Islet precursor cell (in vitro differentiated cells): ENCODE measurements at regions not wholly inside any gene's neighbourhood (a gene's known extent, or its start where the extent isn't known, plus 50 kb on each side); places are given as distances from the start of the nearest gene placed in this dataset.

Experiments
- DNase-seq: peaks from one replicate; pipeline ENCODE4 v3.0.0-alpha.2; 2018

DNA sequence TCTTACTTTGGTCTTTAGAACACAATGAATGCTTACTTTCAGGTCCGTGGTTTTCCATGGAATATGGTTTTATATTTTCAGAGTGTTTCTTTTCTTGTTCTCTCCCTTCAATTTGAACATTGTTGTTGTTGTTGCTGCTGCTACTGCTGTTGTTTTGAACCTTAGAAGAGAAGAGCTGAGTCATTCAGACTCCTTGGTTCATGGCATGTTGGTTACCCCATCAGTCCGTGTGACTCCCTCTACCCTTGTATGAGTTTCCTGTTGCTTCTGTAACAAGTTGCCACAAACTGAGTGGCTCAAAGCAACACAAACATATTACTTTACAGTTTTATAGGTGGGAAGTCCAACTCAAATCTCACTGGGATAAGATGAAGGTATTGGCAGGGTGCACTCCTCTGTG, 511.0 kb downstream of the INSC start:
- DNase-seq: no peak

DNA sequence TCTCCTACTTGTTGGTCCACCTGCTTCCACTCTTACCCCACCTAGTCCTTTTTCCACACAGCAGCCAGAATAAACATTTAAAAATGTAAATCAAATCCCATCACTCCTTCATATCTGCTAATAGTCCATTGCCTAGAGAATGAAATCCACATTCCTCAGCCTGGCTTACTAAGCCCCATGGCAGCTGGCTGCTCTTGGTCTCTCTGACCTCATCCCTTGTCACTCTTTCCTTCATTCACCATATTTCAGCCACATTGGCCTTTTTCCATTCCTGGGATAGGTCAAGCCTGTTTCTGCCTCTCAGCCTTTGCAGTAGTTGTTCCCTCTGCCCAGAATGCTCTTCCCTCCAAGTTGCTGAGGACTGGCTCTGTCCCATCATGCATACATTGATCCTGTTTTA, 512.8 kb downstream of the INSC start:
- DNase-seq: no peak

DNA sequence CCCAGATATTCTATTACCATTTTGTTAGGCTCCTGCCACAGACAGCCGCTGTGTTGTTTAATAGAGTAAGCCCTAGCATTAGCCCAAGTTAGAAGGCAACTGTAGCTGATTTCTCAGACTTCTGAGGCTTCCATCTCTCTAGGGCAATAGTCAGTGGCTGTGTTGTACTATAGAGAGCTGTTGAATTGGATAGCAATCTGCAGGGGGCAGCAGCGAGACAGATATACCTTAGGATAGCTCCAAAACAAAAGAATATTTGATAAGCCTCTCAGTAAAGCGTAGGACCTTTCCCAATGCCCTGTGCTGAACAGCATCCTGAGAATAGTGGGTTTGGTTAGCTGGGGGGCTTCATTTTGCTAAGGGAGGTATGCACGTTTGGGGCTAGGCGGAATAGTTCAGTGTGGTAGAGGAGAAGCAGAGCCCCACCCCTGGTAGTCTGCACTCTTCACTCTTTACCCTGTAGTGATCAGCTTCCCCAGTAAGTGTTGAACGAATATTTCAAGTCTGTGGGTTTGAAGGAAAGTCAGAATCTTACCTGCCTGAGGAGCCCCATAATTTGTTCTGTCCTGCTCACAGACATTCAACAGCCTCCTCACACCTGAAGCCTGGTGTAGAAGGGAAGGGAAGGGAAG, 515.1 kb downstream of the INSC start:
- peak; percentile 71 for DNase-seq

DNA sequence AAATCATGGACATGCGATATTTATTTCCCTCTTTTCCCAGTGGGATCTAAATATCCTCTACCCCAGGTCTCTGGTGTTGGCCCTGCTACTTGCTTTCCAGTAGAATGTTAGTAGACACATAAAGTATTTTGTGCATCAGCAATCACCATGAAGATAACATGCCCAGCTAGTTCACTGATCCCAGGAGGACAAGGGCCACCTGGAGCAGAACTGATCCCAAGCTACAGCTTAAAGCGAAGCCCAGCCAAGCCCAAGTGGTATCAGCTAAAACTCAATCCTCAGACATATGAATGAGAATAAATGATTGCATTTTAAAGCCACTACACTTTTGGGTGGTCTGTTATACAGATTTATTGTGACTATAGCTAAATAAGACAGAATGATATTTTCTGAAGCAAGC, 516.2 kb downstream of the INSC start:
- DNase-seq: no peak

DNA sequence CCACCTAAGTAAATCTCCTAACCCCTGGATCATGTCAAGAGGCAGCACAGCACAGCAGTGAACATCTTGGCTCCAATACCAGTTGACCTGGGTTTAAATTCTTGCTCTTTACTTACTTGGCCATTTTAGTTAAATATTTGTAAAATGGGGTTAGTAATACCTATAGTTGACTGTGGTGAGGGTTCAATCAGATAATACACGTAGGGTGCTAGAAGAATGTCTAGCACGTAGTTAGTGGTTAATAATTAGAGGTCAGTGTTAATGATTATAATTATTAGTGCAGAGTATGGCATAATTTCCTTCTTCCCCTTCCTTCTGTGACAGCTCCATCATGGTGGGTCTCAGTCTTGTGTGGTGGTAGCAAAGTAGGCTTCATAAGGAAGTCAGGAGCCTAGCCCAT, 520.8 kb downstream of the INSC start:
- no peak for DNase-seq

DNA sequence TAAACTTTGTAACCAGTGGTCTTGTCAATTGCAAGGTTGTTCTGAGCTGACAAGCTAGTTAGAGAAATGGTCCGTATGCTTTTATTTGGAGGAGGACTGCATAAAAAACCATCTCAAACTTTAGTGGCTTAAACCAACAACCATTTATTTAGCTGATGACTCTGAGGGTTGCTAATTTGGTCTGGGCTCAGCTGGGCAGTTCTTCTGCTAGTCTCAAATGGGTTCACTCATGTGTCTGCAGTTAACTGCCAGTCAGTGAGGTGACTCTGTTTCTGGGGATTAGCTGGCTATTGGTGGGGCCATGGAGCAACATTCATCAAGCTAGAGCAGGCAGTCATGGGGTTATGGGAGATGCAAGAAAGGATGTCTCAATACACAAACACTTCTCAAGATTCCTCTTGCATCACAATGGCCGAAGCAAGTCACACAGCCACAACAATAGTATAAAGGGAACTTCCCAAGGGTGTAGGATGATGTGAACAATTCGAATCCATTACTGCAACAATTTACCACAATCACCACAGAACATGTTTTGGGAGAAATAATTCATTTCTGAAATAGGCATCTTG, 521.9 kb downstream of the INSC start:
- no peak for DNase-seq

DNA sequence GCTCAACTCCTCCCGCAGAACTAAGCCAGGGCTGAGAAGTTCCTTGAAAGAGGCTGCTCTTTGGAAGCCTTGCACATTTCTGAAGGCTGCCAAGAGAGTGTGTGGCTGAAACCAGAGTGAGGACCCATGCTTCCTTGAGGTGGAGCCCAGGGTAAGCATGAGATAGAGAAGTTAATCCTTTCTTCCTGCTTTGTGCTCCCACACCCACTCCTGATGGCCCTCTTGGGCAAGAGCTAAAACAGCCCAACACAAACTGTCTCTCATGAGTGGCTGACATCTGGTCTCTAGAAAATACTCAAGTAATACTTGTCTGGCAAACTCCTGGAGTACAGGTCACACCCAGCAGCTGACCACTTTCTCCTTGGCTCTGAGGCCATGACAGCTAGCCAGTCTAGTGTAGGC, 523.7 kb downstream of the INSC start:
- DNase-seq: no peak

DNA sequence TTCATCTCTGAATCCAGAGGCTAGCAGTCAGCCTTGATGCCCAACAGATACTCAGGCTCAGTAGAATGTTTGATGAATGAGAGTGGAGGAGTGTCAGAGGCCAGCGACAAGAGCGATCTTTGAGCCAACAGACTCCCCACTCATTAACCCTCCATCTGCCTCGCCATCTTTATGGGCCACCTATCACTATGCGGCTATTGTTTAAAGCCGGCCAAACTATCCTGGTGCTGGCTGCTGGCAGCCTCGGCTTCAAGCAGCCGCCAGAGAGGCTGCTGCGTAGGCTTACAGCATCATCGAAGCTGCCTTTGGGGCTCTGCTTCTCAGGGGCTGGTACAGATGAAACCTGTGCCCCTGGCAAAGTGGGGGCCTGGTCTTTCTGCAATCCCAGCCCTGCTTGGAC, 525.6 kb downstream of the INSC start:
- peak; percentile 60 for DNase-seq

DNA sequence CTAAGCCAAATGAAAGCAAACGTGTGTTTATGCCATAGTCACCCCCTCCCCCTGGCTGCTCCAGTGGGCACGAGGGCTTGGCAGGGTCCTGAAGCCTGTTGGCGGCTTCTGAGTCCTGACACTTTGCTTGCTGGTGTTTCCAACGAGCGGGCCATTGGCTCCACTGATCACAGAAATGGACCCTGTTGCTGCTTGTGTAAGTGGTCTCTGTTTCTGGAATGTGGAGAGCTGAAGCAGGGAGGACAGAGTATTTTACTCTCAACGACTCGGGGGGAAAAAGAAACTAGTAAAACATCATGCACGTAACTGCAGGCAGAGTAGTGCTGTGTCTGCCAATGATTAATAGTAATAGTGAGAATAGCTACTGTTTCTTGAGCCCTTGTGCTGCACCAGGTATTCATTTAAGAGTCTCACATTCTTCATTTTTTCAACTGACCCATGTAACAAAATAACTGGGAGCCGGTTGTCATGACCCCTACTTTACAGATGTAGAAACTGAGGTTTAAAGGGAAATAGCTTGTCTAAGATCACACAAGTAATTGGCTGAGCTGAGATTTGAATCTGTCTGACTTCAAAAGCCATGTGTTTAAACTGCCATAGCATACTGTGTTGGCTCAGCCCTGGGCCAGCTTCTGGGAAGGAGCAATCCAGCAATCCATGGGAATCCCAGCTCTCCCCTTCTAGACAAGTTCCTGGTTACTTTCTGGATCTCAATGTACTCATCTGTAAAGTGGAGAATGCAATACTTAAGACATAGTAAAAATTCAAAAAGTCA, 526.7 kb downstream of the INSC start:
- DNase-seq: no peak

DNA sequence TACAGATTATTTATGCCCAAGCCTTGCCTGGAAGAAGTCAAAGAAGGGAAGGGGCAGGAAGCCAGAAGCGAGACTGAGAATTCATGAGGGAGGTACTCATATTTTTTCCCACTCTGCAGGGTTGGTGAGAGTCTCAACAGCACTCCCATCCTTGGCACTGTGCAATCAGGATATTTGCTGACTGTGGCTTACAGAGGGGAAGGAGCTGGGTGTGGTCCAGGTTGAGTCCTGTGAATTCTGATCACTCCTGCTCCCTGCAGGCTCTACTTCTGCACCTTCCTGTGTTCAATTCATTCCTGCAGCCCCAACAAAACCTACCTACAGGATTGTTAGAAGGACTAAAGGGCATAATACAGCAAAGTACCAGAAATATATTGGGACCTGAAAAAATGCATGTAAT, 530.5 kb downstream of the INSC start:
- DNase-seq: no peak

DNA sequence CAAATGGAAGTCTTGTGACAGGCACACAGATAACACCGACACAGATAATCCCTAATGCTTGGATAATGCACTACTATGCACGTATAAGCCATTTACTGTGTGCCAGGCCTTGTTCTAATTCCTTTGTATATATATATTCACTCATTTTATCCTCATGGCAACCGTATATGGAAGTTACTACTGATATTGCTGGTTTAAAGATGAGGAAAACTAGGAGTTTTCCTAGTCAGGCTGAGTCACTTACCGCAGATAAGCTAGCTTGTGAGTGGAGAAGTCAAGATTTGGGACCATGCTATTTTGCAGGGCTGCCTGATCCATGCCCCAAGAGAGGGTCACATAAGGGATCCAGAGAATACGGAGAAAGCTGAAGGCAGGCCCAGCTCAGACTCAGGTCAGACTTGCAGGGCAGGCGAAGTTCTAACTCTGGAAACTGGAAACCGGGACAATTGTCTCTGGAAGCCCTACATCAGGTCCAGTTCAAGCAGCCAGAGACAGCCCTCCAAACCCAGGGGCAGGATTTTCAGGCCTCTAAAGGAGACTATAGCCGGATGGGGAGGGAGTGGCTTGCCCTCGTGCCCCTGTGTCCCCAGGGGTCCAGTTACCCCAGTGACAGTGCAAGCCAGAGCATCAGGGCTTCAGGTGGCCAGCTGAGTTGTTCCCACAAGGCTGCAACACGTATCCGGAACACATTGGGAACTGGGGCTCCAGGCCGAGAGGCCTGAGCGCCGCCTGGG, 534.8 kb downstream of the INSC start:
- no peak for DNase-seq

DNA sequence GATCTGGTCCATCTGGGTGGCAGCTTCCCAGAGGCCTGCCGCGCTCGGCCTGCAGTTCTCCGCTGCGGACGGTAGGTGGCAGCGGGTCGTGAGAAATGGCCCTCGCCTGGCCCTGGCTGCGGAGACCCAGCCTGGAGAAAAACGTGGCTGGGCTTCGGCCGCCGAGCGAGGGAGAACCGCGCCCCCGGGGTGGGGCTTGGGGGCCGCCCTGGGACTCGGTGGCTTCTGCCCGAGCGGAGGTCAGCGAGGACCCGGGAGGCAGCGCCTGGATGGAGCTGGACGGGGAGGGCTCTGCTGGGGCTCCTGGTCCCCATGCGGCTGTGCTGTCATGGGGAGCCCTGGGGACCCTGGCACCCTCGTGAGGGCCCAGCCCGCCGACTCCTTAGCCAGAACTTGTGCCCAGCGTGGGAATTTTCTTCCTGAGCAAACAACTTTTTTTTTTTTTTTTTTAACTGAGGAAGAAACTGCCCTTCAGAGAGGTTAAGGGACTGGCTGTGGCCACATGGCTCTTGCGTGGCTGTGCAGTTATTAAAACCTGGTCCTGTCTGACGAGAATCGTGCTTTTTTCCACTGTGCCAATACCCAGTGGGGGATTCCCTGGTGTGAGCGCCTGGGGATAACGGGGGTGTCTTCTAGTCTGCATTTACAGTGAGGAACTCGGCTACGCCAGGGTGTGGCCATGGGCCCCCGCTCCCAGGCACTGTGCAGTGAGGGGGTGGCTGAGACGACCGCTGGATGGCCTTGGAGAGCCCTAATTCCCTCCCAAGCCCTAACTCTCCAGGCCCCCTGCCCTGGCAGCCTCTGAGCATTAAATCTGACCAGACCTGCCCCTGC, 535.6 kb downstream of the INSC start:
- DNase-seq: peak; percentile 98

DNA sequence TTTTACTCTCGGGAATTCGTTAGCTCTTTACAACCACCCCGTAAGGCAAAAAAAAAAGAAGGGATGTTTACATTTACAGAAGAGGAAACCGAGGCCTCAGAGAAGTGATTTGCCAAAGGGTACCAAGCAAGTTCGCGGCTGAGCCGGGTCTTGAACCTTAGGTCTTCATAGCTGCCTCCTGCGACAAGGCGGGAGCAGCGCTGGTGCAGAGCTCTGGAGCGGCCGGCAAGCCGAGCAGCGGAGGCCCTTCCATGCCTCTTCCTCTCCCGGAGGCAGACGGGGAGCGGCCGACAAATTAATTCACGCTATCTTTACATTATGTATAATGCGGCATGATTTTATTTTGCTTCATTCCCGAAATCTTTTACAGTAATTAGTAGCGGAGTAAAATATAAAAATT, 536.3 kb downstream of the INSC start:
- no peak for DNase-seq

DNA sequence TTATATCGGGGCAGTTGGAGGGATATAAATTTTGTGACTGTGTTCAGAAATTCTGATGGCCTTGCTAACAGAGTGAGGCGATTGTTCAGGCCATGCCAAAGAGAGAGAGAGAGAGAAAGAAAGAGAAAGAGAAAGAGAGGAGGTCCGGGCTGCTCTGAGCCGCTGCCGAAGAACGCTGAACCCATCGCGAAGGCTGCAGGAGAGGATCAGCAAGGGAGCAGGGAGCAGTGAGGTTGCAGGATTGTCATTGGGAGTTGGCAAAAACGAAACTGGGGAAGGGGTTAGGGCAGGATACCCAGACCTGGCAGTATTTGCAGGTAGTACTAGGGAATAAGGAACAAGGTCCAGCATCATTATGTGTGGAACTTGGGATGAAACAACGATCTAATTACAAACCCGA, 537.1 kb downstream of the INSC start:
- no peak for DNase-seq

DNA sequence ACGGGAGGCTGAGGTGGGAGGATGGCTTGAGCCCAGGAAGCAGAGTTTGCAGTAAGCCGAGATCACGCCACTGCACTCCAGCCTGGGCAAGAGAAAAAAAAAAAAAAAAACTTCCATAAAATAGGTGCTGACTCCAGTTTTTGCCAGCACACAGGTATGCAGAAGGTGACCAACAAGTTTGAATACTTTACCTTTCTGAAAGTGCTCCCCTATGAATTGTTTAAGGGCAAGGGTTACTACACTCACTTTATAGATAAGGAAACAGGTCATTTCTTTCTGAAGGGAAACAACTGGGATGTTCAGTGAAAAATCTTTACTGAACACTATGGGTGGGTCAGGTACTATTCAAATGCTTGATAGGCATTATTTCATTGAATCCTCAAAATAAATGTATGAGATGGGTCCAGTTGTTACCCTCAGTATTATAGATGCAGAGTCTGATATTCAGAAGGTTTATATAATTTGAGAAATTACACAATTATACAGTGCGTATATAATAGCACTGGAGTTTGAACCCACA, 538.5 kb downstream of the INSC start:
- no peak for DNase-seq

DNA sequence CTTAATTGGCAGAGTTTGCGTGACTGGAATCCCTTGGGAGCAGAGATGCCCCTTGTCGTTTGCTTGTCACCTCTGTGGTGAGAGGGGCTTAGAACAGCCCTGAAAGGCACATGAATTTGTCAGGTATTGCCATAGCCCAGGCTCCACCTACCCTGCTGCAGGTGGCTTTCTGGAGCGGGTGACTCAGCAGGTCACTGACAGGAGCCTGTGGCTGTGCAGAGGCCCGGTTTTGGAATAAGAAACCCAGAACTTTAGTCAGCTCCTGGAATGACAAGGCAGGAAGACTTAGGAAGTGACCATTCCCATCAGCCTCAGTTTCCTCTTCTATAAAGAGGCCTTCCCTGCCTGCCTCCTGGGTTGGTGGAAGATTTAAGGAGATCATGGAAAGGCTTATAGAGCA, 539.7 kb downstream of the INSC start:
- DNase-seq: peak; percentile 65

DNA sequence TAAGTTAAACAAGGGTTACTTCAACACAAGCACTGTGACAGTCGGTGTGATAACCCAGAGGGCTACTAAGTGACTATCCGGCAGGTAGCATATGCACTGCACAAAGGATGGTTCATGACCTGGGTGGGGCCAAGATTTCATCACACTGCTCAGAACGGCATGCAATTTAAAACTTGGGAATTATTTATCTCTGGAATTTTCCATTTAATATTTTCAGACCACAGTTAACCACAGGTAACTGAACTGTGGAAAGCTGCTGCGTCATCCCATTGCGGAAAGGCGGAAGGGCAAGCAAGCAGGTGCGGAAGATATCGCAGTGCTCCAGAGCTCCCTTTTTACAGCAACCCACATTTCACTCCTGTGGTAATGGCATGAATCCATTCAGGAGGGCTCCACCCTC, 540.8 kb downstream of the INSC start:
- no peak for DNase-seq

DNA sequence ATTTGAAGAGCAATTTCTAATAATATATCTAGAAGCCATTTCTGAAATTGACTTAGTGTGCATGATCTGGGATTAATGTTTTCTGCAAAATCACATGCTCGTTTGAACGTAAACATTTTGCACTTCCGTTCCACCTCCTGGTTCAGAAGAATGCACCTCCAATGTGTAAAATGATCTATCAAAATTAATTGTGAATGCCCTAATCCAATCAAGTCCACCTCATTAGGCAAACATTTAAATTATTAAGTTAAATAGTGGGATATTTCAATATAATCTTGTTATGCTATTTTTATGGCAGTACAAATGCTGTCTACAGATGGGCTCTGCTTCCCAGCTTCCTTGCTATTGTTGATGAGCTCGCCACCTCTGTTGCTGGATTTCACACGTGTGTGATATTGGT, 542.5 kb downstream of the INSC start:
- DNase-seq: no peak

DNA sequence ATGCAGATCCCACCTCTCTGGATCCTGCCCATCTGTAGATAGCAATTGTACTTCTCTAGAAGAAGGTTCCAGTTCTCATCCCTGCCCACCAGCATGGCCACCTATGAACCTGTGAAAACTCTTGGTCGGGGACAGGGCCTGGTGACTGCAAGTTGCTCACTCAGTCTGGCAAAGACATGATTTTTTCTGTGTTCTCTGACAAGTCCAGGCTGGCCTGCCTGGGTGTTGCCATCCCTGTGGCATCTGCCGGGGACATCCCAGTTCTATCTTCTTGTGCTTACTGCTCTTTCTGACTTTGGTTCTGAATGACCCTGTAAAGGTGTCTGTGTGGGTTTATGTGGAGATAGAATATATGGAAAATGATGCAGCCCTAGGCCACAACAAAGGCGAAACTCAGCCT, 545.8 kb downstream of the INSC start:
- no peak for DNase-seq

DNA sequence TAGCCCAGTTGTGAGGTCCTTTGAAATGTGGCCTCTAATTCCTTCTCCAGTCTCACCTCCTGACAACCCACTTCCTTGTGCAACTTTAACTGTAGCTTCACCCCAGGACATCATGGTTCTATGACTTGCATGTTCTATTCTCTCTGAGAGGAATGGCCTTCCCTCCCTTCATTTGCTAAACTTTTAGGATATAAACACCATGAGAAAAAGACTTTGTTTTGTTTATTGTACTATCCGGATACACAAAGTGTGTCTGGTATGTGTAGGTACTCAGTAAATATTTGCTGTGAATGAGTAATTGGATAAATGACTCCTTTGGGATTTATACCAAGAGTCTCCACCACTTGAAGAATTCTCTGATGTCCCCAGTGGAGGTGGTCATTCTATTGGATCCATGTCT, 547.6 kb downstream of the INSC start:
- no peak for DNase-seq

DNA sequence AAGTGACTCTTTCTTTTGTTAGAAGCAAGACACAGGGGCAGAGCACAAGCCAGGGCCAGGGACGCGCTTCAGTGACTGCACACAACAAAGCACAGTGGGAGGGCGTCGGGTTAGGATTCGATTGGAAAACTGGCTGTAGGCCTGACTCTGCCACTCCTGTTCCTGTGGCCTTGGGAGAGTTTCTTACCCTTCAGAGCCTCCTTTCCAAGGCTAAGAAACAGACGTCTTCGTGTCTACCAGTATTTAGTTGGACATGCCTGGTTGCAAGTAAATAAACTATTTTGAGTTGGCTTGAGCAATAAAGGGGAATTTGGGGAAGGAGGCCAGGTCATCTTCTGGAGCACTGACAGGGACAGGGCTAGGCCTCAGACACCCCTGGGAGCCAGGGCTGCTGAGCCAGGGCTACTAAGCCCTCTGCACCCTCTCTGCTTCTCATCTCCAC, 549.1 kb downstream of the INSC start:
- DNase-seq: no peak

DNA sequence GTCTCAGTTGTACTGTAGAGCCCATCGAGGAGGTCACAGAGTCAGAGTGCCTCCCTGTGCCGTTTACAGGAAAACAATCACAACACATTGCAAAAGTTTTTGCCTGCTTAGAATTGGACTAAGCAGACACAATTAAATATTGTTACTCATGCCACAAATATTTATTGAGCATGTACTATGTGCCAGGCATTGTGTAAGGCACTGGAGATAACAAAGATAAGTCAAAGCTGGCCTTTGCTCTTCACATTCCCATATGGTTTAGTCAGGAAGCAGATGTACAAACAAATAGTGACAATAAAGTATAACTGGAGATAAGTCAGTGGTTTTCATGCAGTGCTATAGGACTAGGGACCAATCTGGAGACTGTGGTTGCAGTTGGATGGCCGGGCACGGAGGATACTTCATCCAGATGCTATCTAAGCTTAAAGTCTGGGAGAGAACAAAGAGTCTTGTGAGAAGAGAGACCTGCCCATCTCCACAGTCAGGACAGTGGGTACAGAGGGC, 550.7 kb downstream of the INSC start:
- DNase-seq: no peak
